ENCODE measurements at regions not wholly inside any gene's neighbourhood (a gene's known extent, or its start where the extent isn't known, plus 50 kb on each side); places are given as distances from the start of the nearest gene placed in this dataset.

DNA sequence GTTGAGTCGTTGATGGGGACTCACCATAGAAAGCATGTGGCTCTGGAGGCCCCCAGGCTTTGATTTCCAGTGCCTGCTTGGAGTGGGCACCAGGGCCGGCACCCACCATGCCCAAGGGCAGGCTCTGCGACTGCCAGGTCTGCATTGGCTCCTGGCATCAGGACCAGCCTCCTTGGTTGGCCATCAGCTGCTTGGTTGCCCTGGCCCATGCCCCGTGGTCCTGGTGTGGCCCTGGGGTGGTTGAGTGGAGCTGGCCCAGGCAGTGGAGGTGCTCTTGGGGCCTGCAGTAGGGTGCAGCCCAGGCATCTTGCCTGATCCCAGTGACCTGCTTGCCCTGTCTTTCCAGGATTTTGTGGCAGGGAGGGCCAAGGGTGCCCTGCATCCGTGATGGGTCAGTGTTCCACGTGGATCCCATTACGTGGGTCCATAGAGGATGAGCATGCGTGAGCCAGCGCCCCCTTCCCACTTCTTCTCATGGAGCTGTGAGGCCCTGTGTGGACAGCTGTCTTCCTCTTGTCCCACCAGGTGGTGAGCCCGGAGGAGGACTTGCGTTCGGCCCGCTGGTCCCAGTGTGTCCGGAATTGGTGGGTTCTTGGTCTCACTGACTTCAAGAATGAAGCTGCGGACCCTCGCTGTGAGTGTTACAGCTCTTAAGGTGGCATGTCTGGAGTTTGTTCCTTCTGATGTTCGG, 187.0 kb downstream of the UBE3A start:
- TF ChIP-seq FOXM1 (IDR thresholded peaks at IDR 0.05; ENCODE audit: borderline replicate concordance) (no peak), SP1 (IDR thresholded peaks at IDR 0.05) (no peak), SUZ12 (IDR thresholded peaks at IDR 0.05) (no peak), L3MBTL2 (conservative IDR thresholded peaks at IDR 0.05) (no peak), FOXA1 (IDR thresholded peaks at IDR 0.05) (no peak), ZNF384 (IDR thresholded peaks at IDR 0.05) (no peak), NFRKB (IDR thresholded peaks at IDR 0.05) (no peak), ELF4 (IDR thresholded peaks at IDR 0.05) (no peak), ARNT (IDR thresholded peaks at IDR 0.05) (no peak), BHLHE40 (IDR thresholded peaks at IDR 0.05; ENCODE audit: borderline replicate concordance) (no peak), FOXK2 (IDR thresholded peaks at IDR 0.05) (no peak), LEF1 (IDR thresholded peaks at IDR 0.05; ENCODE audit: borderline replicate concordance) (no peak), TARDBP (IDR thresholded peaks at IDR 0.05) (no peak)
